OCI-LY7 (cell line): ENCODE measurements at regions not wholly inside any gene's neighbourhood (a gene's known extent, or its start where the extent isn't known, plus 50 kb on each side); places are given as distances from the start of the nearest gene placed in this dataset.

Source experiments
- EZH2phosphoT487 ChIP-seq: fragments of 200-600 bp; sonication (generic); IDR thresholded peaks from 2 replicates; pipeline ENCODE4 v1.6.1; 2018; ENCODE audit warnings: low read depth, borderline replicate concordance, mild to moderate bottlenecking, mixed run types, antibody characterized with exemption, low read length, moderate library complexity, mixed read lengths
- TF ChIP-seq, protein P1 (sequence below): fragments of 200-600 bp; sonication (generic); conservative IDR thresholded peaks from 2 replicates; pipeline ENCODE4 v1.5.1; 2014; ENCODE audit warnings: mild to moderate bottlenecking, antibody characterized with exemption, low read length, moderate library complexity, mixed read lengths

DNA sequence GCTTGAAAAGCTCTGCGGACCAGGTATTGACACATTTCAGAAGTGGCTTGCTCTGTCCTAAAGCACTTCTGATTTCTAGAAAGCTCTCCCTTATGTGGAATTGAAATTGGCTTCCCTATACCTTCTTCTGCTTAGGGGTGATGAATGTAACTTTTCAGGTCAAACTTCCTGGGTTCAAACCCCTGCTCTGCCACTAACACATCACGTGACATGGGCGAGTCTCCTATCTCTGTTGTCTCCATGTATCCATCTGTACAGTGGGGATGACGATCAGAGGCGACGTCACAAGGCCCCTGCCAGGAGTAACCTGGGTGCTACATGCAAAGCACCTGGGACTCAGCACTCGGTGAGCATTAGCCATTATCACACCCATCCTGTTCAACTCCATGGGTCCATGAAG is 73.7 kb upstream of the PIWIL1 start:
- TF ChIP-seq, protein P1, sequence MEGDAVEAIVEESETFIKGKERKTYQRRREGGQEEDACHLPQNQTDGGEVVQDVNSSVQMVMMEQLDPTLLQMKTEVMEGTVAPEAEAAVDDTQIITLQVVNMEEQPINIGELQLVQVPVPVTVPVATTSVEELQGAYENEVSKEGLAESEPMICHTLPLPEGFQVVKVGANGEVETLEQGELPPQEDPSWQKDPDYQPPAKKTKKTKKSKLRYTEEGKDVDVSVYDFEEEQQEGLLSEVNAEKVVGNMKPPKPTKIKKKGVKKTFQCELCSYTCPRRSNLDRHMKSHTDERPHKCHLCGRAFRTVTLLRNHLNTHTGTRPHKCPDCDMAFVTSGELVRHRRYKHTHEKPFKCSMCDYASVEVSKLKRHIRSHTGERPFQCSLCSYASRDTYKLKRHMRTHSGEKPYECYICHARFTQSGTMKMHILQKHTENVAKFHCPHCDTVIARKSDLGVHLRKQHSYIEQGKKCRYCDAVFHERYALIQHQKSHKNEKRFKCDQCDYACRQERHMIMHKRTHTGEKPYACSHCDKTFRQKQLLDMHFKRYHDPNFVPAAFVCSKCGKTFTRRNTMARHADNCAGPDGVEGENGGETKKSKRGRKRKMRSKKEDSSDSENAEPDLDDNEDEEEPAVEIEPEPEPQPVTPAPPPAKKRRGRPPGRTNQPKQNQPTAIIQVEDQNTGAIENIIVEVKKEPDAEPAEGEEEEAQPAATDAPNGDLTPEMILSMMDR = no peak
- TF ChIP-seq EZH2phosphoT487 = no peak
